Stimulated activated CD4-positive, alpha-beta T cell treated with anti-CD3 and anti-CD28 coated beads, Interleukin-12 subunit alpha, Interleukin-12 subunit beta, amount 100 ng/mL, for 4 hours (primary cell): ENCODE measurements at regions not wholly inside any gene's neighbourhood (a gene's known extent, or its start where the extent isn't known, plus 50 kb on each side); places are given as distances from the start of the nearest gene placed in this dataset.
"Not testable (repeated sequence)": the region's sequence is repeated elsewhere in the genome, so short reads cannot be mapped to it uniquely, and the experiment has no call there.

Experiments
- DNase-seq: peaks from one replicate; pipeline ENCODE4 v3.0.0-alpha.2; 2020

DNA sequence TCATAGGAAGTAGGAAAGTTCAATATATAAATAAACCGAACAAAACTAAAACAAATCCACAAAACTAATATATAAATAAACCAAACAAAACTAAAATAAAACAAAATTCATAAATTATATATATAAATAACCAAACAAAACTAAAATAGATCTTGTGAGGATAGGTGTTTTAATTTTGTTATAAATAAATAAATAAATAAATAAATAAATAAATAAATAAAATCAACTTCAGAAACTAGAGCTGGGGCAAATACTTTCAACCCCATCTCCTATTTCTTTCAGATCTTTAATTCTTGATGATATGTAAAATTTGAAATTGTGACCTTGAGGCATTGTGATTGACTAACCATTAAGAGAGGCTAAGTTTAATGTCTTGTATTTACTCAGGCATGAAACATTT, 416.1 kb downstream of the SAMD5 start:
- DNase-seq, result no peak

DNA sequence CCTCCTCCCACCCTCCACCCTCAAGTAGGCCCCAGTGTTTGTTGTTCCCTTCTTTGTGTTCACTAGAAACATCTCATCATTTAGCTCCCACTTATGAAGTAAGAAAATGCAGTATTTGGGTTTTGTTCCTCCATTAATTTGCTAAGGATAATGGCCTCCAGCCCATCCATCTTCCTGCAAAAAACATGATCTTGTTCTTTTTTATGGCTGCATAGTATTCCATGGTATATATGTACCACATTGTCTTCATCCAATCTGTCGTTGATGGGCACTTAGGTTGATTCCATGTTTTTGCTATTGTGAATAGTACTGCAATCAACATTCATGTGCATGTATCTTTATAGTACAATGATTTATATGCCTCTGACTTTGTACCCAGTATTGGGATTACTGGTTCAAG, 416.8 kb upstream of the SASH1 start:
- no peak for DNase-seq

DNA sequence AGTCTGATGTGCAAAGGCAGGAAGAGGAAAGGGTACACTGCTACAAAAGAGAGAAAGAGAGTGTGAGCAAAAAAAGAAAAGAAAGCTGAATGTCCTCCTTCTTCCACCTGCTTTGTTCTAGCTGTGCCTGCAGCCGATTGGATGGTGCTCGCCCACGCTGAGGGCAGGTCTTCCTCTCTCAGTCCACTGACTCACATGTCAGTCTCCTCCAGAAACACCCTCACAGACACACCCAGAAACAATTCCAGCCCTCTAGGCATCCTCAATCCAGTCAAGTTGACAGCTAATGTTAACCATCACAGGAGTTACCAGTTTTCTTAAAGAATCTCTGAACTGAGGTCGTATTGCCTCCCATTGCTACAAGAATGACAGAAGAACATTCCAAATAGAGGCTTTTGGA, 411.9 kb upstream of the SASH1 start:
- DNase-seq, result no peak

DNA sequence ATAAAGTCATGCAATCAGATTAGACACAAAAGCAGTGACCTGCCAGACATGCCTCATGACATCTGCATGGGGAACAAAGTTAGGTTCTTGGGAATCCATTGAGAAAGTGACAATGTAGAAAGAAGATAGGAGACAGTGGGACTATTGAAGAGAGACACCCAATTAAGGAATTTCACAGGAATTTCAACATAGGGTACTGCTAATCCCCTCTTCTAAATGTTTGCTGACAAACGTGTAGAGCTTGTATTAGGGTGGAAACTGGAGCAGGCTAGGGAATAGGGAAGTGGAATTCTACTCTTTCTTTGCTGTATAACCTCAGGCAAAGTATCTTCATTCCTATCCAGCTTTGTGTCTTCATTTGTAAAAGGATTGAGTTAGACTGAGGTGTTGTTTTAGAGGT, 409.4 kb upstream of the SASH1 start:
- no peak for DNase-seq

DNA sequence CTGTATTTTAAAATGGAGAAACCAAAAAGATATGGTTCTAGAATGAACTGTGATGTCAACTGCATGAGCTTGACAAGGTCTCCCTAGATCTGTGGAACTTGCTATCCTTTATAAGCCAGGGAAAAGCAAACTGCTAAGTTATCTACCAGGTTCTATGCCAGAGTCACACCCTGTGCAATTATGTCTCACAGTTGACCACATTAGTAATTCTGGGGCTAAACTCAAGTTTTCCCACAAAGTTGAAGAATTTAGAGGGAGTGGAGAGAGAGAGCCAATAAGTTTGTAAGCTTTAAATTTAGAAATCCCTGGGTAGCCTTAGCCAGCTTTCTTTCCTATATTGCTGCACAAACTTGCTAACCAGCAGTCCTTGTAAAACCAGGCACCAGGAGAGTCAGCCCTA, 407.0 kb upstream of the SASH1 start:
- DNase-seq, result no peak

DNA sequence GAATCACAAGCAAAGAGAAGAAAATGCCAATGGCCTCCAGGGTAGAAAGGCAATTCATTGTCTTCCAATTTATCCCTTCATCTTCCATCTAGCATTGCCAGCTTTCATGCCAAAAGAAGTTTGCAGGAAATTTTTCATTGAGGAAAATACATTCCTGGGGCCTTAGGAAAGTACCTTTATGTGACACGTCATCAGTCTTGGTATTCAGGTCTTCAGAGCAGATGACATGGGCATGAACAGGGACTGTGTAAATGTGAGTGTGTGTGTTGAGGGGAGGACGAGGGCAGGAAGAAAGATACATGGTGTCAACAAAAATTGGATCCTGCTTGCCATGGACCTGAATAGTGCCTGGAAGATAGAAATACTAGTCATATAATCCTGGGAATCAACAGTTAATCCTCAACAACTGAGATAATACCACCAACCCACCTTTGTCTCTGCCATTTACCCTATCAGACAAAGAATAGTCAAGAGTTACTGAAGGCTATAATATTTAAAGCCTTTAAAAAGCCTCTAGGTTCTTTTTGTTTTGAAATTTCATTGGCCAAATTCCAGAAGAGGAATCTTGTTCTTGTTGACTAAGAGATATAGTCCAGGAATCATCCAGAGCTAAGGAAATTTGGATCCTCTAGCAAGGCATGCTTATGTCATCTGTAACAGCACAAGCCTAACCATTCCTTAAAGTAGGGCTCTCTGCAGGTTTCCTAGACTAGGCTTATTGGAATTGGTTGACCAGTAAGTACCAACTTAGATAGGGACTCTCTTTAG, 405.8 kb upstream of the SASH1 start:
- no peak for DNase-seq

DNA sequence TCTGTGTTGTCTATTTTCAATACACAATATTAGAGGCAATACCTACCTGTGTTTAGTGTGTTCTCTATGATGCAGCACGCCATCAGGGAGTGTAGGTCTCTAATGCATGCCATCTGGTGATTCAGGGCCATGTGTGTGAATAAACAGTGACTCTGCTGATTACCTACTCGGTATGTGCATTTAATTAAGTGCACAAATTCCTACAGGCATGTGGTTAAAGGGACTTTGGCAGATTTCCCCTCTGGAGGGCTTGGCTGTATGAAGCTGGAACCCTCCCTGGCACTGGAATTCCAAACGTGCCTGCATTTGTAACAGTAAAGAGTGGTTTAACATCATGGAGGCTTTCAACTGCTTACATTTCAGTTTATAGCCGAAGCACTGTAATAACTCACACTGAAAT, 401.5 kb upstream of the SASH1 start:
- no peak for DNase-seq

DNA sequence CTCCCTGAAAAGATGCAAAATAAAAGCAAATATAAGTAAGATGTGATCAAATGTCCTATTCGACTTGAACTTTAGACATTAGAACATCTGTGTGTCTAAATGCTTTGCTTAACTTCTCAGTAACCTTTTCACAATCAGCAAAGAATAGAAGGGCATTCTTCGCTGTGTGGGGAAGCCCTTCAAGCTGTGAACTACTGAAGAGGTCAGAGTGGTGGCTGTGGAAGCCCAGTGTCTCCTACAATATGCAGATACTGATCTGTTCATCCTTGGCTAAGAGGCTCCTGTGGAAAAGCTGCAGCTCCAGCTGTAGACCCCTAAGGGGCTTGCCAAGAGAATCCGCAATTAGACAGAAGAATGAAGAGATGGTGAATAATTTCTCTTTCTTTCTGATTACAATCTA, 400.3 kb upstream of the SASH1 start:
- DNase-seq, result no peak

DNA sequence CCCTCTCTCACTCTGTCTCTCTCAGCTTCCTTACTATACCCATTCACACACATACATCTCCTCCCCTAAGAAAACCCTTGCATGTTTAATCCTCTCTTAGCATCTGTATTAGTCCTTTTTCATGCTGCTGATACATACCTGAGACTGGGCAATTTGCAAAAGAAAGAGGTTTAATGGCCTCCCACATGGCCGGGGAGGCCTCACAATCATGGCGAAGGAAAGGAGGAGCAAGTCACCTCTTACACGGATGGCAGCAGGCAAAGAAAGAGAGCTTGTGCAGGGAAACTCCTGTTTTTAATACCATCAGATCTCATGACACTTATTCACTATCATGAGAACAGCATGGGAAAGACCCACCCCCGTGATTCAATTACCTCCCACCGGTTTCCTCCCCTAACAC, 398.5 kb upstream of the SASH1 start:
- no peak for DNase-seq

DNA sequence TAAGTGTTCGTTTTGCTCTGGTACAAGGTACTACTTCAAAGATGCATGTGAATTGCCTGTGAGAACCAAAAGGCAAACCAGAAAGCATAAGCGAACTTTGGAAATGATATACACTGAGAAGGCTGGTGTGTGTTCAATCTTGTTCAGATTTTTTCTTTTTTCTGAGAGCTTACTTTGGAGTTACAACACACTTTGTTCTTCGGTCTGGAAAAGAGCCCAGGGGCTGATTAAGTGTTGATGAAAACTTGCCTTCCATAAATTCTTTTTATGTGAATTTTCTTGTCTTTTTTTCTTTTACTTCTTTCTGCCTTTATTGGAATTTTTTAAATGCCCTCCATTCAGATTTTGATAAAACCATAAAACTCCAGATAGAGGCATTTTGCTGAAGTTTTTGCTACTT, 395.1 kb upstream of the SASH1 start:
- DNase-seq, result no peak

DNA sequence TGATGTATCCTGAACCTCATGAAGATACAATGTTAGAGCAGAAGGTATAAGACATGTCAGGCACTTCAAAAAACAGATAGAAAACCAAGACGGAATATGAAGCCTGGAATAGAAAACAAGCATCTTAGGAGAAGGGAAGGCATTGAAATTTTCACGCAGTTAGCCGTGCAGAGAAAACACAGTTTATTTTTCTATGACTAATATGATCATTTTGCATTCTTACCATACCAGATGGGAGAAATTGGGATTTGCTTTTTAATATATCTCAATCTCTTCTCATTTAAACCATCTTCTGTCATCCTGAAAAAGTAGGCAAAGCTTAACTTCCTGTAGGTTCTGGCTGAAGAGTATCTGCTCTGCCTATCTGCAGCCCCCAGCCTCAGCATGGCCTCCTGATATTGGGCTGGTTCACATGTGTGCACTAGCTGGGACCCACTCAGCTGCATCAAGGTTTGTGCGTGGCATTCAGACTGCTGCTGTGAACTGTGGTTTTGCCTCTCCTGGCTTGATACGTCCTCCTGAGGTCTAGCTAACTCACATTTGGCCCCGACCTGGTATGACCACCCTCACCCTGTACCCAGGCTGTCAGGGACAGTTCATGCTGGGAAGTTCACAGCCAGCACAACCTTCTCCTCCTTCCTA, 392.5 kb upstream of the SASH1 start:
- no peak for DNase-seq

DNA sequence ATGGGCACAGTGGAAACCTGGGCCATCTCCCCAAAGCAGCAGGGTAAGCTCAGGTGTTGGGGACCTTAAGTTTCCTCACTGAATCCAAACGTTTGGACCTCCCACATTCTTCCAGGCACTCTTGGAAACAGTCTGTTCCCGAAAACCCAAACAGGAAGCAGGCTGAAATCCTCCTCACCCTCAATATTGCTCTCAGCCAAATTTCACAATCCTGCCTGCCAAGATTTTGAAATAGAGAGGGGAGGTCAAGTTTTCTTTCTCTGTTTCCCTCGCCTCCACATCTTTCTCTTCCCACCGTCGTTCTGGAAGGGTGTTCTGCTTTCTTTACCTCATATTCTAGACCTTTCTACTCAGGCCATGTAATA, 392.0 kb upstream of the SASH1 start:
- DNase-seq, result no peak

DNA sequence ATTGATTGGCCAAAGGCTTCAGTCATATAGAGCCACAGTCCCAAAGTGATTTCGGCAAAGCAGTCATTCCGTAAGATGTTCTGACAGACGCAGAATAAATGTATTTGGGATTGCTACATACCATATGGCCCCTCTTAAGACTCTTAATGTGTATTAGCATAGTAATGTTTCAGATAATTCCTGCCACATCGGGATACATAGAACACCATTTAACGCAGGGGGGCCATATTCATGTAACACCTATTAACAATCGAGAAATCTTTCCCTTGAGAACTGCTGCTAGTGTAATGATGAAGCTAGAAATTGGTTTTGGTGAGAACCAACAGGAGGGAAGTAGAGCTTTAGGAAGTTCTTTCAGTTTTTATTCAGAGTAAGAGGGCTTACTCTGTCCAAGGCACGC, 390.9 kb upstream of the SASH1 start:
- DNase-seq, result no peak

DNA sequence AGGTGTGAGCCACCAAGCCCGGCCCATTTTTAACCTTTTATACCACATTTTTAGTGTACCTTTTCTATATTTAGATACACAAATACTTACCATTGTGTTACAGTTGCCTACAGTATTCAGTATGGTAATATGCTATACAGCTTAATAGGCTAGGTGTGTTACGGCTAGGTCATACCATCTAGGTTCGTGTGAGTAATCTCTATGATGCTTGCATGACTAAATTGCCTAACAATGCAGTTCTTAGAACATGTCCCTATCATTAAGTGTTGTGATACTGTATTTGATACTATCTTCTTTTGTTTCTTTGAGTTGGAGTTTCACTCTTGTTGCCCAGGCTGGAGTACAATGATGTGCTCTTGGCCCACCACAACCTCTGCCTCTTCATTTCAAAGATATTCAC, 387.7 kb upstream of the SASH1 start:
- DNase-seq, result no peak

DNA sequence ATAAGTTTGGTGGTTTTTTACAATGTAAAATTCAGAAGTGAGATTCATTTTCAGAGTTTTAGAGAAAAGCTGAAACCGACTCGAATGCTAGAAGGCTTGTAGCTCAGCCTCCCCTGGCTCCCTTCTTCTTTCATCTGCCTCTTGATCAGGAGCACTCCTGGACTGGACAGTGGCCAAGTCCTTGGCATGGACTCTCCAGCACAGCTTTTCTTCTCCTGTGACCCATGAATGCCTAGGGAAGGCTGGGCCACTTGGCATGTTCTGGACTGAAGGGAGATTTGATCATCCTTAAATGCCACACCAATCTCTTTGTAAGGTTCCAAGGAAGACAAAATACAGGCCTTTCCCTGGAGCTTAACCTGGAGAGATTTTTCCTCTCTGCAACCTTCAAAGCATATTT, 384.0 kb upstream of the SASH1 start:
- no peak for DNase-seq

DNA sequence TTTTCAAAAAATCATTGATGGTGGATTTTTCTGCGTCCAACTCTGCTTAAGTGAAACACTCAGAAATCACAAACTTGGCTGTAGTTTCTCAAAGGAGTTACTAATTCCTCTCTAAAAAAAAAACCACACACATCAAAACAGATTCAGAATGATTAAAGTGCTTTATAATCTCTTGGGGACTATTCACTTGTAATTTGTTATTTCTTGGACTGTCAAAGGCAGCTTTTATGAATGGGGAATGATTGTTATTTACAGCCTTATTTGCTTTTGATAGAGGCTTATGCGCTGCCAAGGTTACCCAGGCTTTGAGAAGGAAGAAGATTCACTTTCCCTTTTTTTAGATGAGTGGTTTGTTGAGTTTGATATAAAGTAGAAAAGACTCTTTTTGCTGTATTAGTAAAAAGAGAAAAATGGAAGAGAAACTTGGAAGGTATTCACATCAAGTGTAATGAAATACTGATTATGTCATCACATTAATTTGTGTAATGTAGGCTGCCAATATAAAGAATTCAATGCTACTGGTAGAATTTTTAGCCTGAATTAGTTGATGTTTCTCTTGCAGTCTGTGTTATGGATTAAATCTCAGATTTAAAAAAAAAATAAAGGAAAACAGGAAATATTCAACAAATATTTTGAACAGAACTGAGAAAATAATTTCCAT, 381.0 kb upstream of the SASH1 start:
- no peak for DNase-seq

DNA sequence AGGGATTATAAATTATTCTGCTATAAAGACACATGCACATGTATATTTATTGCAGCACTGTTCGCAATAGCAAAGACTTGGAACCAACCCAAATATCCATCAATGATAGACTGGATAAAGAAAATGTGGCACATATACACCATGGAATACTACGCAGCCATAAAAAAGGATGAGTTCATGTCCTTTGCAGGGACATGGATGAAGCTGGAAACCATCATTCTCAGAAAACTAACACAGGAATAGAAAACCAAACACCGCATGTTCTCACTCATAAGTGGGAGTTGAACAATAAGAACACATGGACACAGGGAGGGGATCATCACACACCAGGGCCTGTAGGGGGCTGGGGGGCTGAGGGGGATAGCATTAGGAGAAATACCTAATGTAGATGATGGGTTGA, 377.2 kb upstream of the SASH1 start:
- DNase-seq, result not testable (repeated sequence)

DNA sequence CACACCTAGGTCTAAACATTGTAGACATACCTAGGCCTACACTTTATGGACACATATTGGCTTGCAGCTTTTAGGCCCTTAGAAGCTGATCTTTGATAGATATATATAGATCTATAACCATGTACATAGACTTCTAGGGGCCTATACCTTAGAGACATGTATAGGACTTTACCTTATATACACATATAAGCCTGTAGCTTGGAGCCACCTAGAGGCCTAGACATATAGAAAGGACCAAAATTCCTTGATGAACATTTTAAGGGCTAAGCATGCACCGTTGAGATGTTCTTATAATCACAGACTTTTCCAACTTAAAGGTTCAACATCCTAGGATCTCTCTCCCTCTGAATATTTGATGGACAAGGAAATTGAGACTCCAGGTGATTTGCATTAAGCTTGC, 371.7 kb upstream of the SASH1 start:
- no peak for DNase-seq

DNA sequence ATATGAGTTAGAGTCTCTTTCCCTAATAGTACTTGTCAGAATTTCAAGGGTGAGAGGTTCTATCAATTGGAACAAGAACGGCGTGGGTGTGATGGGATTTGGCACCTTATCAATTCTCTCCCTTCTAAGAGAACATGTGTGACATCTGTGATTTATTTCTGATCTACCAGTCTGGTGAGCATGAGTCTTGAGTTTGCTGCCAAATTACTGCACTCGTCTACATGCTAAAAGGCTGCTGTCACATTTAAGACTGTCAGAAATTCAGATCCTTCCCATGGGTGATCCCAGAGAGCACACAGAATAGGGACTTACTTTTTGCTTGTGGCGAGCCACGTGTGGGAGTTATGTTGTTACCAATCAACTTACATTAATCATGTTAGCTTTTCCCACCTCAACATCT, 370.2 kb upstream of the SASH1 start:
- no peak for DNase-seq

DNA sequence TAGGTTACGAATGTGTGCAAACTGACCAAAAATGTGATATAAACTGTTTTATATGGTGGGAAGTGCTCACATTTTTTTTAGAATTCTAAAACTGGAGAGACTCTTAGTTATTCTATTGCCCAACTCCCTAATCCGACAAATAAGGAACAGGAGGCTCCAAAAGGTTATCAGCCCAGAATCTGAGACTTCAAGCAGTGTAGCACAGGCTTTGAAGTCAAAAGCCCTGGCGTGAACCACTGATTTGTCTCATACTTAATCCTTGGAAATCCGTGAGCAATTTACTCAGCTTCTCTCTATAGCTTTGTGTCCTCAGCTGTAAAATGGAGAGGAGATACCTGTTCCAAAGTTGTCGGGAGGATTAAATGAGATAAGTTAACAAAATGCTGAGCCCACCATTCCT, 368.8 kb upstream of the SASH1 start:
- DNase-seq, result no peak

DNA sequence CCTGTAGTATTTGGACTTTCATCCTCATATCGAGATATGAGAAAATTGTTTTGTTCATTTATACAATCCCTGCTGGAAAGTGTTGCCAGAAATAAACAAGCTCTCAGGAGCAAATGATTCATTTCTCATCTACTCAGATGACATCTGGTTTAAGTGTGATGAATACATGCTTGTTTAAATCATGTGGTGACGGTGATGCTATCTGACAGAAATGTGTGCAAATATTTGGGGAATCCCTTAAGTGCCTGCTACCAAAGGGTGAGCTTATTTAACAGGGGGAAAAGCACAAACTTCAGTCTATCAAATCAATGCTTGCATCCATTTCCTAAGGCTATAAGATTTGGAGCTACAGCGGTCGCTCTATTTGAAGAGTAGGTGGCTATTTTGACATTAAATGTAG, 368.3 kb upstream of the SASH1 start:
- no peak for DNase-seq

DNA sequence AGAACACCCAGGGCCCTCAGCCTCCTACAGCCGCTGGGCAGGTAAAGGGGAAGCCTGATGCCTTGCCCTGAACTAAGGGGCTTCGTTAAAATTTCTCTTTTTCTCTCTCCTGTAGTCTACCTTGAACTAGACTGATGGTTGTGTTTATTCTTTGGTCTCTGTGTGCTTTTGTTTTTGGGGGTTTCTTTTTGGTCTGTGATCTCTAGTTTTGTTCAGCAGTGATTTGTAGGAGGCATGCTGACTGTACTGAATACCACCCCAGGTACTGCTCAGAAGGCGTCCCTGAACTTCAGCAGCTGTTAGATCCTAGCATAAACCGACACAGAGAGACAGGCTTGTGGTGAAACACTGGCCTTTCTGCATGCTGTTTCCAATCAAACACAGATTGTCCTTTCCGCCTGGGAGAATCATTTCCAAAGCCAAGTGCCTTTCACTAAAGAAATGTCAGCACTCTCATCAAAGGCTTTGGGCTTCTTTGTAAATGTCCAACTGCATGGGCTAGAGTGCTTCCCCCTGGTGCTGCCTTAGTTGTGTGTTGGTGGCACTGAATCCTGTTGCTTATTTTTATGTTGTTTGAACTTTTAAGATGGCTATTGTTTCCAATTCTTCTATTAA, 364.7 kb upstream of the SASH1 start:
- no peak for DNase-seq

DNA sequence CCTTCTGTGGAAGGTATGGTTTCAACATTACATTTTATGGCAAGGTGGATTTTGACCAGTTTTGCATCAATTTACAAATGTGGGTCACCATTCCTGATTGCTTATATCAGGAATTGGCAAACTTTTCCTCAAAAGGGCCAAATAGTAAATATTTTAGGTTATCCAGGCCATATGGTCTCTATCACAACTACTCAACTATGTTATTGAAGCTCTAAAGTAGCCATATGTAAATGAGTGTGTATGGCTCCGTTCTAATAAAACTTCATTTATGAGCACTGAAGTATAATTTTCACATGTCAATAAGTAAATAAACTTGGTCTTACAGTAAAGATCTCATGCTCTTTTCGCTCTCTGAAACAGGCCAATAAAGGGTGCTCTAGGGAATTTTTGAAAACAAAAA, 362.7 kb upstream of the SASH1 start:
- no peak for DNase-seq
